GM23338 (cell line): ENCODE measurements at regions not wholly inside any gene's neighbourhood (a gene's known extent, or its start where the extent isn't known, plus 50 kb on each side); places are given as distances from the start of the nearest gene placed in this dataset.

Experiments used
- ATAC-seq: fragments of 200-7000 bp; cut with Tn5 transposase; 3 replicates; pipeline ENCODE4 v1.9.1; 2020
- DNase-seq: peaks from one replicate; pipeline ENCODE4 v3.0.0-alpha.2; 2015; ENCODE audit warnings: low spot score
- H2AFZ ChIP-seq: fragments of 200-600 bp; sonication (generic); 2 replicates; pipeline ENCODE4 v1.8.0; 2016; ENCODE audit warnings: antibody characterized with exemption, mild to moderate bottlenecking, moderate library complexity
- H3F3A ChIP-seq: fragments of 200-600 bp; sonication (generic); replicated peaks from 2 replicates; pipeline ENCODE4 v1.8.0; 2017; ENCODE audit warnings: antibody characterized with exemption, mixed run types, low read depth
- H3K27ac ChIP-seq: fragments of 200-600 bp; sonication (generic); 2 replicates; pipeline ENCODE4 v1.6.1; 2016; ENCODE audit warnings: low read depth
- H3K27me3 ChIP-seq: fragments of 200-600 bp; sonication (generic); 2 replicates; pipeline ENCODE4 v1.8.0; 2016; ENCODE audit warnings: mild to moderate bottlenecking, mixed run types, moderate library complexity; ENCODE audit not compliant: insufficient read depth
- H3K36me3 ChIP-seq: fragments of 200-600 bp; sonication (generic); 2 replicates; pipeline ENCODE4 v1.8.0; 2016; ENCODE audit warnings: mild to moderate bottlenecking; ENCODE audit not compliant: insufficient read depth
- H3K4me1 ChIP-seq: fragments of 200-600 bp; sonication (generic); 2 replicates; pipeline ENCODE4 v1.8.0; 2016; ENCODE audit warnings: mild to moderate bottlenecking, moderate library complexity; ENCODE audit not compliant: insufficient read depth
- H3K4me2 ChIP-seq: fragments of 200-600 bp; sonication (generic); 2 replicates; pipeline ENCODE4 v1.7.1; 2017; ENCODE audit warnings: mixed run types
- H3K4me3 ChIP-seq: fragments of 200-600 bp; sonication (generic); 2 replicates; pipeline ENCODE4 v1.6.1; 2016; ENCODE audit warnings: mixed run types
- H3K79me2 ChIP-seq: fragments of 200-600 bp; sonication (generic); replicated peaks from 2 replicates; pipeline ENCODE4 v1.8.0; 2017; ENCODE audit warnings: mild to moderate bottlenecking; ENCODE audit not compliant: insufficient read depth
- H3K9me2 ChIP-seq: fragments of 200-600 bp; sonication (generic); 2 replicates; pipeline ENCODE4 v1.8.0; 2017; ENCODE audit not compliant: insufficient read depth
- H4K20me1 ChIP-seq: fragments of 200-600 bp; sonication (generic); replicated peaks from 2 replicates; pipeline ENCODE4 v1.8.0; 2017; ENCODE audit warnings: mild to moderate bottlenecking; ENCODE audit not compliant: insufficient read depth
- H3K27ac Mint-ChIP-seq: 2 replicates; pipeline ENCODE4 v1.8.0; 2020; ENCODE audit warnings: inconsistent platforms, mild to moderate bottlenecking, moderate library complexity, mixed read lengths
- H3K27me3 Mint-ChIP-seq: 3 replicates; pipeline ENCODE4 v1.8.0; 2022; ENCODE audit warnings: low read depth, mild to moderate bottlenecking, moderate library complexity, mixed read lengths, inconsistent platforms; ENCODE audit not compliant: insufficient read depth, poor library complexity
- H3K36me3 Mint-ChIP-seq: 3 replicates; pipeline ENCODE4 v1.8.0; 2021; ENCODE audit warnings: low read depth, mild to moderate bottlenecking, inconsistent platforms, moderate library complexity, mixed read lengths
- H3K4me1 Mint-ChIP-seq: 3 replicates; pipeline ENCODE4 v1.8.0; 2020; ENCODE audit warnings: mild to moderate bottlenecking, inconsistent platforms, mixed read lengths
- H3K4me3 Mint-ChIP-seq: 3 replicates; pipeline ENCODE4 v1.8.0; 2021; ENCODE audit warnings: moderate library complexity, mild to moderate bottlenecking, inconsistent platforms, mixed read lengths
- H3K9me3 Mint-ChIP-seq: 3 replicates; pipeline ENCODE4 v1.8.0; 2020; ENCODE audit warnings: moderate library complexity, mild to moderate bottlenecking, inconsistent platforms, mixed read lengths
- CREB1 ChIP-seq: fragments of 250-450 bp; sonication (Bioruptor Pico); IDR thresholded peaks from 2 replicates; pipeline ENCODE4 v1.5.0; 2020; ENCODE audit warnings: low read depth, mild to moderate bottlenecking, moderate library complexity
- ETS1 ChIP-seq: IDR thresholded peaks from 2 replicates; pipeline ENCODE4 v1.6.1; 2016; ENCODE audit warnings: antibody characterized with exemption
- EZH2 ChIP-seq: fragments of 200-600 bp; sonication (generic); IDR thresholded peaks from one replicate; pipeline ENCODE4 v1.8.0; 2017; ENCODE audit warnings: antibody characterized with exemption, mild to moderate bottlenecking, low read depth; ENCODE audit not compliant: unreplicated experiment
- EZH2phosphoT487 ChIP-seq: fragments of 200-600 bp; sonication (generic); IDR thresholded peaks from one replicate; pipeline ENCODE4 v1.8.1; 2018; ENCODE audit warnings: antibody characterized with exemption; ENCODE audit not compliant: unreplicated experiment
- JUNB ChIP-seq: IDR thresholded peaks from one replicate; pipeline ENCODE4 v1.6.1; 2016; ENCODE audit warnings: antibody characterized with exemption; ENCODE audit not compliant: unreplicated experiment
- NANOG ChIP-seq: IDR thresholded peaks from 2 replicates; pipeline ENCODE4 v1.6.1; 2016; ENCODE audit warnings: antibody characterized with exemption, borderline replicate concordance
- POLR2AphosphoS5 ChIP-seq: IDR thresholded peaks from 2 replicates; pipeline ENCODE4 v1.6.1; 2016; ENCODE audit warnings: antibody characterized with exemption, low read depth
- STAT1 ChIP-seq: IDR thresholded peaks from one replicate; pipeline ENCODE4 v1.6.1; 2016; ENCODE audit warnings: antibody characterized with exemption; ENCODE audit not compliant: unreplicated experiment
- ZNF331 ChIP-seq: fragments of 250-450 bp; sonication (Bioruptor Pico); IDR thresholded peaks from 2 replicates; pipeline ENCODE4 v1.5.0; 2020; ENCODE audit warnings: low read depth, mild to moderate bottlenecking, moderate library complexity
- ZNF462 ChIP-seq: fragments of 250-450 bp; sonication (Bioruptor Pico); IDR thresholded peaks from 2 replicates; pipeline ENCODE4 v1.5.0; 2020; ENCODE audit warnings: mild to moderate bottlenecking, moderate library complexity
- TF ChIP-seq, protein P1 (sequence below): IDR thresholded peaks from one replicate; pipeline ENCODE4 v1.6.1; 2018; ENCODE audit warnings: antibody characterized with exemption; ENCODE audit not compliant: unreplicated experiment
- TF ChIP-seq, protein P2 (sequence below), 2 experiments: fragments of 200-600 bp in 1 of 2; sonication (generic) in 1 of 2; conservative IDR thresholded peaks; 2 replicates each; pipeline versions ENCODE4 v1.5.1 to v1.6.1; 2016 to 2017; ENCODE audit warnings: antibody characterized with exemption in 2 of 2, low read depth in 2 of 2, mild to moderate bottlenecking in 2 of 2, moderate library complexity in 1 of 2

DNA sequence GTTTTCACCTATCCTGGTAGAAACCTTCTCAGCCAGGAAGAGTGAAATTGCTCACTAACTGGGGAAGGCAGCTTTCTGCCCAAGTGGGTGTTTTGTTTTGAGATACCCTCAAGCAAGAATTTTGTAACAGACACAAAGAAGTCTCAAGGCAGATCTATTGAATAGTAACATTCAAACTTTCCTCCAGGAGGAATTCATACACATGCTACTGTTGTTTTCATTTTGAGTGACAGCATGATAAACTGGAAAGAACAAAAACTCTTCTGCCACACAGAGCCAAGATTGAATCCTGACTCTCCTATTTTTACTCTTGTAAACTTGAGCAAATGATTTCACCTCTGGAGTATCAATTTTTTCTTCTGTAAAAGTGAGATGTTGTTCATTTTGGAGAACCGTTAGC, 54.8 kb upstream of the MBNL1 start:
- Histone ChIP-seq H3F3A (no peaks in the 10 kb centered on the region), H3K9me2 (no peaks in the 10 kb centered on the region), H3K36me3 (no peaks in the 10 kb centered on the region), H3K79me2 (no peaks in the 10 kb centered on the region), H3K4me3 (no peak overlapping the region), H3K4me2 (no peak overlapping the region), H3K27me3 (no peaks in the 10 kb centered on the region), H2AFZ (no peak overlapping the region), H3K4me1 (no peaks in the 10 kb centered on the region), H4K20me1 (no peaks in the 10 kb centered on the region), H3K27ac (no peak overlapping the region)
- Mint-ChIP-seq H3K9me3 (peaks cover 7% of the 10 kb centered on the region), H3K4me1 (peaks cover 8% of the 10 kb centered on the region), H3K27me3 (peaks cover 2% of the 10 kb centered on the region), H3K27ac (no peak overlapping the region), H3K36me3 (peaks cover 7% of the 10 kb centered on the region), H3K4me3 (no peak overlapping the region)
- no peak for TF ChIP-seq ETS1
- TF ChIP-seq POLR2AphosphoS5 = no peak
- TF ChIP-seq, protein P1, sequence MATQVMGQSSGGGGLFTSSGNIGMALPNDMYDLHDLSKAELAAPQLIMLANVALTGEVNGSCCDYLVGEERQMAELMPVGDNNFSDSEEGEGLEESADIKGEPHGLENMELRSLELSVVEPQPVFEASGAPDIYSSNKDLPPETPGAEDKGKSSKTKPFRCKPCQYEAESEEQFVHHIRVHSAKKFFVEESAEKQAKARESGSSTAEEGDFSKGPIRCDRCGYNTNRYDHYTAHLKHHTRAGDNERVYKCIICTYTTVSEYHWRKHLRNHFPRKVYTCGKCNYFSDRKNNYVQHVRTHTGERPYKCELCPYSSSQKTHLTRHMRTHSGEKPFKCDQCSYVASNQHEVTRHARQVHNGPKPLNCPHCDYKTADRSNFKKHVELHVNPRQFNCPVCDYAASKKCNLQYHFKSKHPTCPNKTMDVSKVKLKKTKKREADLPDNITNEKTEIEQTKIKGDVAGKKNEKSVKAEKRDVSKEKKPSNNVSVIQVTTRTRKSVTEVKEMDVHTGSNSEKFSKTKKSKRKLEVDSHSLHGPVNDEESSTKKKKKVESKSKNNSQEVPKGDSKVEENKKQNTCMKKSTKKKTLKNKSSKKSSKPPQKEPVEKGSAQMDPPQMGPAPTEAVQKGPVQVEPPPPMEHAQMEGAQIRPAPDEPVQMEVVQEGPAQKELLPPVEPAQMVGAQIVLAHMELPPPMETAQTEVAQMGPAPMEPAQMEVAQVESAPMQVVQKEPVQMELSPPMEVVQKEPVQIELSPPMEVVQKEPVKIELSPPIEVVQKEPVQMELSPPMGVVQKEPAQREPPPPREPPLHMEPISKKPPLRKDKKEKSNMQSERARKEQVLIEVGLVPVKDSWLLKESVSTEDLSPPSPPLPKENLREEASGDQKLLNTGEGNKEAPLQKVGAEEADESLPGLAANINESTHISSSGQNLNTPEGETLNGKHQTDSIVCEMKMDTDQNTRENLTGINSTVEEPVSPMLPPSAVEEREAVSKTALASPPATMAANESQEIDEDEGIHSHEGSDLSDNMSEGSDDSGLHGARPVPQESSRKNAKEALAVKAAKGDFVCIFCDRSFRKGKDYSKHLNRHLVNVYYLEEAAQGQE = no peak
- no peak for TF ChIP-seq STAT1
- no peak for TF ChIP-seq NANOG
- no peak for TF ChIP-seq EZH2
- TF ChIP-seq, protein P2, sequence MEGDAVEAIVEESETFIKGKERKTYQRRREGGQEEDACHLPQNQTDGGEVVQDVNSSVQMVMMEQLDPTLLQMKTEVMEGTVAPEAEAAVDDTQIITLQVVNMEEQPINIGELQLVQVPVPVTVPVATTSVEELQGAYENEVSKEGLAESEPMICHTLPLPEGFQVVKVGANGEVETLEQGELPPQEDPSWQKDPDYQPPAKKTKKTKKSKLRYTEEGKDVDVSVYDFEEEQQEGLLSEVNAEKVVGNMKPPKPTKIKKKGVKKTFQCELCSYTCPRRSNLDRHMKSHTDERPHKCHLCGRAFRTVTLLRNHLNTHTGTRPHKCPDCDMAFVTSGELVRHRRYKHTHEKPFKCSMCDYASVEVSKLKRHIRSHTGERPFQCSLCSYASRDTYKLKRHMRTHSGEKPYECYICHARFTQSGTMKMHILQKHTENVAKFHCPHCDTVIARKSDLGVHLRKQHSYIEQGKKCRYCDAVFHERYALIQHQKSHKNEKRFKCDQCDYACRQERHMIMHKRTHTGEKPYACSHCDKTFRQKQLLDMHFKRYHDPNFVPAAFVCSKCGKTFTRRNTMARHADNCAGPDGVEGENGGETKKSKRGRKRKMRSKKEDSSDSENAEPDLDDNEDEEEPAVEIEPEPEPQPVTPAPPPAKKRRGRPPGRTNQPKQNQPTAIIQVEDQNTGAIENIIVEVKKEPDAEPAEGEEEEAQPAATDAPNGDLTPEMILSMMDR (conservative IDR thresholded peaks at IDR 0.05; ENCODE audit: low read depth in 2 of 2) = no peak
- no peak for TF ChIP-seq ZNF331
- TF ChIP-seq EZH2phosphoT487 = no peak
- TF ChIP-seq JUNB = no peak
- no peak for TF ChIP-seq CREB1 (CRISPR knock-in tag)
- no peak for TF ChIP-seq ZNF462
- DNase-seq (no peak), ATAC-seq (no peak)
